LoVo (cell line): ENCODE measurements at regions not wholly inside any gene's neighbourhood (a gene's known extent, or its start where the extent isn't known, plus 50 kb on each side); places are given as distances from the start of the nearest gene placed in this dataset.
"Not testable (repeated sequence)": the region's sequence is repeated elsewhere in the genome, so short reads cannot be mapped to it uniquely, and the experiment has no call there.

Experiments
- DNase-seq: peaks from one replicate; pipeline ENCODE4 v3.0.0-alpha.2; 2016; ENCODE audit warnings: low spot score

GRCh38 chr2:7683196-7683595 is 766.0 kb downstream of the RNF144A start:
- DNase-seq, result no peak

- DNase-seq, result no peak
Measured at GRCh38 chr2:7683708-7684107, 766.5 kb downstream of the RNF144A start.

- DNase-seq, result peak; percentile 28
Measured at GRCh38 chr2:7685342-7686015, 768.3 kb downstream of the RNF144A start.

GRCh38 chr2:7686016-7686385 is 768.8 kb downstream of the RNF144A start:
- no peak for DNase-seq

GRCh38 chr2:7691961-7692656 is 774.9 kb downstream of the RNF144A start:
- DNase-seq, result no peak

DNA sequence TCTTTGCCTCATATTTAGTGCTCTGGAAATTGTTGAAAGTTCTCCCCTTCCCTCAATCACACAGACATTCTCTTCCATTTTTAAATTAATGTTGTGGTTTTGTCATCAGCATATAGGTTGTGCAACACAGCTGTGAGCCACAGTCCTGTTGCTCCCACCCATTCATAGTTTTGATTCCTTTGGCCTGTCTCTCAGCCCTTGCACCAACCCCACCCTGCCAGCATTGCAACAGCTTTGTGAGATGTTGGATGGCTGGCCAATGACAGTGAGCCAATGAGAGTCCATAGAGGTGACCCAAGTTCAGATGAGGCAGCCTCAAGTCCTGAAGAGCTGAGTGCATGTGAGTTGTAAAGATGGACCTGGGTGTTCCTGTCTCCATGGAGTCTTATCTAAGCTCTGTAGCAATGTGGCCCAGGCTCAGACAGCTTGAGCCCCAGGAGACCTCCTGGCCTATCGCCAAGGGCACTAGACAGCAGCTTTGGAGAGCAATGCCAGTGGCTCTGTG is 775.5 kb downstream of the RNF144A start:
- DNase-seq, result no peak

- DNase-seq, result no peak
Measured at GRCh38 chr2:7693246-7694075, 776.2 kb downstream of the RNF144A start.

DNA sequence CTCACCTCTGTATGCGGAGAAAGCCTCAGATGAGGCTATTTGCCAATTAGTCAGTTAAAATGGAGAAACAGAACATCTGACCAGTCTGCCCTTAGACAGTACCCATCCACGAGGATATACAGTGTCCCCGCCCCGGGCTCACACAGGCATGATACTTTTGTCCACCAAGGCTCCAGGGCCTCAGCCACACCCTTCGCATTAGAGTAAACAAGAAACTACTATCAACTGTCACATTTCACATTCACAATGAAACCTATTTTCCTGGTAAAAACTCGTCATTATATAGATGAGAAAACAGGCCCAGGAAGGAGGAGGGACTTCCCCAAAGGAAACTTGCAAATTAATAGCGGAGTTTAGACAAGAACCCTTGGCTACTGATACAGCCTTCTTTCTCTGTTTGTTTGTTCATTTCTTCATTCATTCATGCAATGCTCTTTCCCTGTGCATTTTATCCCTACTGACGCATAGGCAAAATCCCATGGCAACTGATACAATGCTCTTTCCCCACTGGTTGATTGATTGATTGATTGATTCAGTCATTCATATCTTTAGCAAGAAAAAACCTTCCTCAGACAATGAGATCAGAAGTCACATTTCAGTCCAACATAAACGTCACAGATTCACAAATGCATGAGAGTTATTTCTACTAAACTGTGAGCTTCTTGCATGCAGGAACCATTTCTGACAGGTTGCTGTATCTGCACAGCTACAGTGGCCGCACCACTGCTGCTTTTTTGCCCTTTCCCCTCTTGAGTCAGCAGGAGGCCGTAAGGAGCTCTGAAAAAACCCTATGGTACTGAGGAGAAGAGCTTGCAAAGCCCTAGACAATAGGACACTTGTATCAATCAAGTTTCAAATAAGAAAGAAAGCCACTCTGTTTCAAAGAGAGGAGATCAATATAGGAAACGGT is 777.1 kb downstream of the RNF144A start:
- DNase-seq, result no peak

GRCh38 chr2:7696556-7696955 is 779.3 kb downstream of the RNF144A start:
- DNase-seq, result not testable (repeated sequence)

- DNase-seq, result no peak
Measured at GRCh38 chr2:7697052-7697451, 779.8 kb downstream of the RNF144A start.

DNA sequence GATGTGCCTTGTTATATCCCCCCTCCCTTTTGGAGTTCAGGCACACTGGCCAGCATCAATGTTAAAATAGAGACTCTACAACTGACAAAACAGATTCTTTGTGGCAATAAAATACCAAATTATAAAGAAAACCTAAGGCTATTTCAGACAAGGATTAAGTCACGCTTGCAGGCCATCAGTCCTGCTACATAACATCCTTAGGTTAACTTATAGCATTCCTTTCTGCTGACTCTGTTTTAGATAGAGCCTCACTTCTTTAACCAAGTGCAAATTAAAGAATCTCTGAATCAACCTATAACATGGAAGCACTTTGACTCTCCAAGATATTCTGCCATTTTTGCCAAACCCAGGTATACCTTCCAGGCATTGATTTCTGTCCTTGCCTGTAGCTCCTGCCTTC is 784.6 kb downstream of the RNF144A start:
- DNase-seq, result no peak

- no peak for DNase-seq
Measured at GRCh38 chr2:7703048-7703447, 785.8 kb downstream of the RNF144A start.

GRCh38 chr2:7703543-7704144 is 786.4 kb downstream of the RNF144A start:
- DNase-seq, result no peak

DNA sequence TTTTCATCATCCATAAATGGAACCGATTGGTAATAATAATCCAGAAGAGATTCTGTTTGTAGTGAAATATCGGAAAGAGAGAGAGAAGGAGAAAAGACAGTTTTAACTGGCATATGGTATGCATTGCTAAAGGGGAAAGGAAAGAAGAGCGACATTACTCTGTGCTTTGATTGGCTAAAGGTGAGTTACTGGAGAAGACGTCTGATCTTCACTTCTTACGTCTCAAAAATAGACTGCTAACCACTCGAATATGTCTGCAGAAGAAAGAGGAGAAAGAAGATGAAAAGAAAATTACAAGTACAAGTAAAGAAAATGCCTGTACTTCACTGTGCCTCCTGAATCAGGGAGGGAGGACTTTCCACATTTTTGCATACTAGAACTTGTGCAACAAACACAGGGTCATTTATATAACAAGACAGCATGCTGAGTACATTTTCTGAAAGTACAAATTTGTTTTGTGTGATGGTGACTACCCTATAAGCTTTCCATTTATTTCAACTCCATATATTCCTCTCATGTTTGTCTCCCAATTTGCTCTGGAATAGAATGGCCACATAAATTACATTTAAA is 787.2 kb downstream of the RNF144A start:
- no peak for DNase-seq

GRCh38 chr2:7706791-7707190 is 789.6 kb downstream of the RNF144A start:
- no peak for DNase-seq

DNA sequence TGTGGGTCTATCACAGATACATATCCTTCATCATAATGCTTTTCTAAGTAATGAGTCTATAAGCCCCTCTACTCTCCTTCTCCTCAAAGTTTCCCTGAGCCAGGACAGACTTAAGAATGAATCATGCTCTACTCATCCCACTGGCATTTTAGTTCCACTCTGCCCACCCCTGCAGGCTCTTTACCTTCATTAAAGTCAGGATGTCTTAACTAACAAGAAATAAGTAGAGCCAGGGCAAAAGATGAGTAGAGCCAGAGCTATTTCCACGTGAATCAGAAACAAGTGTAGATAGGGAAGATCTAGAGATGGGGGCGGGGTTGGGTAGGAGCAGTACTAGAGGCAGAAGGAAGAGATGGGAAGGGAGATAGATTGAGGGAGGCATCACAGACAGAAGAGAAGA is 790.5 kb downstream of the RNF144A start:
- DNase-seq, result peak; percentile 9

DNA sequence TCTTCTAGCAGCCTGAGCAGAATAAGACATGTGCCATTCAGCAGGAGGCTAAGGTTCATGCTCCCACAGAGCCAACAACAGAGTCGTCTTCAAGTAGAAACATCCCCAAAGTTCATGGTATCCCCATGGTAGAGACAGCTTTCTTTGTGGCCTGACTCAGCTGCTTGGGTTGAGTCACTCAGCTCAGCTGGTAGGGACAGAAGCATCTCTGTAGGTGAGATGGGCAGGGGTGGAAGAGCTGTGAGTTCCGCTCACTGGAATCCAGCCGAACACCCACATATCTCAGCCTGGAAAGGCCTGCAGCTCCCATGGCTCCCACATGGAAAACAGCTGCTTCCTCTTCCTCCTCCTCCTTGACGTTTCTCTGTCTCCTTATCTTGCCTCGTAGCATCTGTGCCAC is 792.7 kb downstream of the RNF144A start:
- no peak for DNase-seq

DNA sequence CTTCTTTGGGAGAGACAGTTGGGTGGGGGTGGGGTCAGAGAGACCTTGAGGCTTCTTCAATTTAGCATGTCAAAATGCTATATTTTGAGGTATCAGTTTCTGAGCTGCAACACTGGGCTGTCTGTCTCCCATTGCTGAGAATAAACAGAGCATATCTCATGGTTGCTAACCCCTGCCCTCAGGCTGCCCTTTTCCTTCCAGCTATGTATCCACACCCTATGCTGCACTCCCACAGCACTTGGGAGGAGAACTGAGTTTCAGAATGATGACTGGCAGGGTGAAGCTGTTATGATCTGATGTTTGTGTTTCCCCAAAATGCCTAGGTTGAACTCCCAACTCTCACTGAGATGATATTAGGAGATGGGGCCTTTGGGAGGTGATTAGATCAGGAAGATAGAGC is 794.0 kb downstream of the RNF144A start:
- no peak for DNase-seq

GRCh38 chr2:7719876-7720275 is 802.7 kb downstream of the RNF144A start:
- no peak for DNase-seq

- no peak for DNase-seq
Measured at GRCh38 chr2:7721413-7721995, 804.3 kb downstream of the RNF144A start.
